ENCODE measurements at regions not wholly inside any gene's neighbourhood (a gene's known extent, or its start where the extent isn't known, plus 50 kb on each side); places are given as distances from the start of the nearest gene placed in this dataset.

- no peak for TF ChIP-seq POLR2AphosphoS5 (IDR thresholded peaks at IDR 0.05)
- TF ChIP-seq CTCF (IDR thresholded peaks at IDR 0.05 in 8 of 11, conservative IDR thresholded peaks at IDR 0.05 in 3 of 11): no peak
Observed at GRCh38 chr9:71209890-71210289, 88.5 kb upstream of the TRPM3 start.
